ENCODE measurements at regions not wholly inside any gene's neighbourhood (a gene's known extent, or its start where the extent isn't known, plus 50 kb on each side); places are given as distances from the start of the nearest gene placed in this dataset.

DNA sequence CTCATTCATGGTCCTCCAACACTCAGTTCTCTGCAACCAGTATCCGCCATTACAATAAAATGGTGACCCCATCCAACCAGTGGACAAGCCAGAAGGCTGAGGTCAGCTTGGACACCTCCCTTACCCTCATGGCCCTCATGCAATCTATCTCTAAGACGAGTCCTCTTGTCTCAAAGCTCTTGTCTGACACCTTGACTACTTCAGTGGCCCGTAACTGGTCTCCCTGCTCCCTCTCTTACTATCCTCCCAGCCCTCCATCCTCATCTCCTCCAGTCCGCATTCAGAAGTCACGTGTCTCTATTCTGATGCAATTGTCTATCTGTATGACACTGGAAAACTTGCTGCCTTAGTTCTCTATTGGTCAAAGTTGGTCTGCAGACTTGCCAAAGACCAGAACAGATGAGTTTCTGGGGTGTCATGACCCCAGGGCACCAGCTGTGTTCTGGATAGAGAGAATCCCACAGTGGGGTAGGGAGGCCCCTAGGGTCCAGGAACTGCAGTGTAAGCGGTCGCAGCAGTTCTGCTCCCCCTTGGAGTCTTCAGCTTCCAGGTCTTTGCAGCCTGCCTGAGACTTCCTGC, 59.6 kb upstream of the RNF24 start:
- Histone ChIP-seq H3K4me3 (no peak overlapping the region), H3K4me1 (ENCODE audit: control insufficient read depth in 1 of 2, low read depth in 2 of 2) (peaks cover 26 to 35% of the 10 kb centered on the region in 2 donors), H3K36me3 (no peaks in the 10 kb centered on the region), H3K27ac (peak overlapping the region in 1 of 2 donors; percentile 30), H3K9me3 (no peaks in the 10 kb centered on the region), H3K27me3 (replicated peaks; ENCODE audit: insufficient read depth) (no peaks in the 10 kb centered on the region)
- TF ChIP-seq, protein P1, sequence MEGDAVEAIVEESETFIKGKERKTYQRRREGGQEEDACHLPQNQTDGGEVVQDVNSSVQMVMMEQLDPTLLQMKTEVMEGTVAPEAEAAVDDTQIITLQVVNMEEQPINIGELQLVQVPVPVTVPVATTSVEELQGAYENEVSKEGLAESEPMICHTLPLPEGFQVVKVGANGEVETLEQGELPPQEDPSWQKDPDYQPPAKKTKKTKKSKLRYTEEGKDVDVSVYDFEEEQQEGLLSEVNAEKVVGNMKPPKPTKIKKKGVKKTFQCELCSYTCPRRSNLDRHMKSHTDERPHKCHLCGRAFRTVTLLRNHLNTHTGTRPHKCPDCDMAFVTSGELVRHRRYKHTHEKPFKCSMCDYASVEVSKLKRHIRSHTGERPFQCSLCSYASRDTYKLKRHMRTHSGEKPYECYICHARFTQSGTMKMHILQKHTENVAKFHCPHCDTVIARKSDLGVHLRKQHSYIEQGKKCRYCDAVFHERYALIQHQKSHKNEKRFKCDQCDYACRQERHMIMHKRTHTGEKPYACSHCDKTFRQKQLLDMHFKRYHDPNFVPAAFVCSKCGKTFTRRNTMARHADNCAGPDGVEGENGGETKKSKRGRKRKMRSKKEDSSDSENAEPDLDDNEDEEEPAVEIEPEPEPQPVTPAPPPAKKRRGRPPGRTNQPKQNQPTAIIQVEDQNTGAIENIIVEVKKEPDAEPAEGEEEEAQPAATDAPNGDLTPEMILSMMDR (IDR thresholded peaks at IDR 0.05), result no peak
- ATAC-seq (ENCODE audit: insufficient number of reproducible peaks, low FRiP score, low read depth) (no peak), DNase-seq (ENCODE audit: low spot score) (no peak)

DNA sequence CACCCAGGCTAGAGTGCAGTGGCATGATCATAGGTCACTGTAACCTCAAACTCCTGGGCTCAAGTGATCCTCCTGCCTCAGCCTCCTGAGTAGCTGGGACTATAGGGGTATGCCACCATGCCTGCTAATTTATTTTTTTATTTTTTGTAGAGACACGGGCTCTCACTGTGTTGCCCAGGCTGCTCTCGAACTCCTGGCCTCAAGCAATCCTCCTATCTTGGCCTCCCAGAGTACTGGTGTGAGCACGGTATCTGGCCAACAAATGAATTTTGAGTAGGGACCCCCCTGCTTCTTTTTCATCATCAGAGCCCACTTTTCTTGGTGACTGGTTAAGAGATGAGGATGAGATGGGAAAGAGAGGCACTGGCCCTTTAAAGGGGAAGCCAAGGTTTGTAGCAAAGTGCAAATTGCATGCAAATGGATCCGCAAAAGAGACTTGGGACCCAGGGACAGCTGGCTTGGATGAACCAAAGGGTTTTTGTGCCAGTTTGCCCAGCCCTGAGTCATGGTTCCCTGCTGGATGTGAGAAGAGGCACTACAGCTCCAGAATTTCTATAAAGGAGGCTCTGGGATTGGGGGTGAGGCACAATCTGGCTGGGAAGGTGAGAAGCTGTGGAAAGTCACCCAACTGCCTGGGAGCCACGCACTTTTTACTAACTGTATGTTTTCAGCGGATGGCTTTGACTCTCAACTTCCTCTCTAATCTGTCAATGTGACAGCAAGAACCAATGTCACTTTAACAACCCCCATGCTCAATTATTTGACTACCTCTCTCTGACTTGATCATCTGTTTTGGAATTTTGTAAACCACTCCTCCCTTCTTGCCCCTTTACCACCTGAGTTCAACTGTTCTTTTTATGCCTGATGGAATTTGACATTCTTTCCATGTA, 58.7 kb upstream of the RNF24 start:
- no peaks in the 10 kb centered on the region for H3K27me3 ChIP-seq (replicated peaks; ENCODE audit: insufficient read depth)
- no peak overlapping the region for H3K4me3 ChIP-seq
- DNase-seq (ENCODE audit: low spot score), result no peak
- H3K4me1 ChIP-seq (ENCODE audit: control insufficient read depth in 1 of 2, low read depth in 2 of 2), result peaks cover 31 to 43% of the 10 kb centered on the region in 2 donors
- no peaks in the 10 kb centered on the region for H3K36me3 ChIP-seq
- ATAC-seq (ENCODE audit: insufficient number of reproducible peaks, low FRiP score, low read depth), result no peak
- H3K27ac ChIP-seq, result peak overlapping the region; percentile 25 to 86
- TF ChIP-seq, protein P1 (IDR thresholded peaks at IDR 0.05), result no peak
- H3K9me3 ChIP-seq, result no peaks in the 10 kb centered on the region

DNA sequence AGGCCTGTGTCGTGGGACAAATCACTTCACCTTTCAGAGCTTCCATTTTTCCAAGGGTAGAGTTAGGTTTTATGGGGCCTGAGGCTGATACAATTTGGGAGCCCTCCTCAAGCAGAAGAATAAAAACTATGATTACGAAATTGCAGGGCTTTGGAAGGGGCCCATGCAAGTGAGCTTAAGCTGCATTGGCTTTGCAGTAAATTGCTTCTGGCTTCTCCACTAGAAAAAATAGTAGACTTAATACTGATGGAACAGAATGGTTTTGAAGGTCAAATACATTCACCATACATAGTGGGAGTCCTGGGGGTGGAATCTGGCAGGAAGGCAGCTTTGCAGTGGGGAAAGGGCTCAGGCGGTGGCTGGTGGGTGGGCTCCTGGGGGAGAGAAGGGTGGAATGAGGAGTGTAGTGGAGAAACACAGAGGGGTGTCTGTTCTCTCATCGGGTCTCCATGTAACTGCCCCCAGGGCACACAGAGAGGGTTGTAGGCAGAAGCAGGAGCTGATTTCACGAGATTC, 55.9 kb upstream of the RNF24 start:
- TF ChIP-seq, protein P1 (IDR thresholded peaks at IDR 0.05), result no peak
- Histone ChIP-seq H3K27ac (peak overlapping the region; percentile 86 to 88), H3K36me3 (no peaks in the 10 kb centered on the region), H3K9me3 (no peaks in the 10 kb centered on the region), H3K4me3 (no peak overlapping the region), H3K27me3 (replicated peaks; ENCODE audit: insufficient read depth) (no peaks in the 10 kb centered on the region), H3K4me1 (ENCODE audit: control insufficient read depth in 1 of 2, low read depth in 2 of 2) (peaks cover 45 to 71% of the 10 kb centered on the region in 2 donors)
- DNase-seq (ENCODE audit: low spot score) (no peak), ATAC-seq (ENCODE audit: insufficient number of reproducible peaks, low FRiP score, low read depth) (no peak)

DNA sequence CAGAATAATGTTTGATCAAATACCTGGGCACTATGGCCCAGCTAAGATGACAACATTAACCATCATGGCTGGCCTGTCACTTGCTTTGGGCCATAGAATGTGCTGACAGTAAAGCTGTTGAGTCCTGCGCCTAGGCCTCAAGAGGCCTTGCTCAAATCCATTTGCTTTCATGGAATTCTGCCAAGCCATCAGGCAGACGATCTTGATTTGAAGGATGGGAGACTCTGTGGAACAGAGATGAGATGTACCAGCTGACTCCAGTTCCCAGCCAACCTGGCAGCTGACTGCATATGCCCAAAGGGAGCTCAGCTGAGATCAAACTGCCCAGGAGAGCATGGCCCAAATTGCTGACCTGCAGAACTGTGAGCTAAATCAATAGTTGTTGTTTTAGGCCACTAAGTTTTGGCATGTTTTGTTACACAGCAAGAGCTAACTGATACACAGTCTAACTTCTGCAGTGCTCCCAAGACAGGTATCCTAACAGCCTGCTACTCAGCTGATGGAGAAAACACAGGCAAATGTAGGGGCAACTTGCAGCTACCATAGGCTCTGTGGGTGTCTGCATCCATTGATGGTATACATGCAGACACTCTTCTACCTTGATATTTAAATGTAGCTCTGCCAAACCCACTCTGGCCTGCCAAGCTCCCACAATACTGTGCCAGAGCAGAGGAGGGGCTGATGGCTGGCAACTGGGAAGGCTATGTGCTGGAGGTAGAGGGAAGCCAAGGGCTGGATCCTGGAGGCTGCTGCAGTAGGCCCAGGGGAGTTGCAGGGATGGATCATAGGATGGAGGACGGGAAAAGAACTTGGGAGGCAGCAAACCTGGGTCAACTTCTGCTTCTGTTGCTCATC, 55.2 kb upstream of the RNF24 start:
- TF ChIP-seq, protein P1 (IDR thresholded peaks at IDR 0.05), result no peak
- peak overlapping the region; percentile 86 to 88 for H3K27ac ChIP-seq
- ATAC-seq (ENCODE audit: insufficient number of reproducible peaks, low FRiP score, low read depth), result no peak

More for the DNA sequence above, 55.2 kb upstream of the RNF24 start:
- Histone ChIP-seq H3K36me3 (no peaks in the 10 kb centered on the region), H3K9me3 (no peaks in the 10 kb centered on the region), H3K27me3 (replicated peaks; ENCODE audit: insufficient read depth) (no peaks in the 10 kb centered on the region), H3K4me1 (ENCODE audit: control insufficient read depth in 1 of 2, low read depth in 2 of 2) (peaks cover 42 to 78% of the 10 kb centered on the region in 2 donors), H3K4me3 (no peak overlapping the region)
- no peak for DNase-seq (ENCODE audit: low spot score)
